ENCODE measurements at regions not wholly inside any gene's neighbourhood (a gene's known extent, or its start where the extent isn't known, plus 50 kb on each side); places are given as distances from the start of the nearest gene placed in this dataset.

- TF ChIP-seq MAFK (IDR thresholded peaks at IDR 0.05; ENCODE audit: low read depth, low read length) (no peak), SP4 (IDR thresholded peaks at IDR 0.05; ENCODE audit: low read length) (no peak)
Observed at GRCh38 chr14:61116369-61116768, 135.3 kb downstream of the SLC38A6 start (continued).
